ENCODE measurements at regions not wholly inside any gene's neighbourhood (a gene's known extent, or its start where the extent isn't known, plus 50 kb on each side); places are given as distances from the start of the nearest gene placed in this dataset.
"Not testable (repeated sequence)": the region's sequence is repeated elsewhere in the genome, so short reads cannot be mapped to it uniquely, and the experiment has no call there.

DNA sequence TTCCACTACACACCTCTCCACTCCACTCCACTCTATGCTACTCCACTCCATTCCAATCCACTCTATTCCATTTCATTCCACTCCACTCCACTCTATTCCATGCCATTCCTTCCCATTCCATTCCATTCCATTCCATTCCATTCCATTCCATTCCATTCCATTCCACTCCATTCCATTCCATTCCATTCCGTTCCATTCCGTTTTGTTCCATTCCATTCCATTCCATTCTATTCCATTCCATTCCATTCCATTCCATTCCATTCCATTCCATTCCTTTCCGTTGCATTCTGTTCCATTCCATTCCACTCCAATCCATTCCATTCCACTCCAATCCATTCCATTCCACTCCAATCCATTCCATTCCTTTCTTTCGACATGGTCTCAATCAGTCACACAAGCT, 1121.1 kb downstream of the TSPY10 start:
- TF ChIP-seq, protein P1, sequence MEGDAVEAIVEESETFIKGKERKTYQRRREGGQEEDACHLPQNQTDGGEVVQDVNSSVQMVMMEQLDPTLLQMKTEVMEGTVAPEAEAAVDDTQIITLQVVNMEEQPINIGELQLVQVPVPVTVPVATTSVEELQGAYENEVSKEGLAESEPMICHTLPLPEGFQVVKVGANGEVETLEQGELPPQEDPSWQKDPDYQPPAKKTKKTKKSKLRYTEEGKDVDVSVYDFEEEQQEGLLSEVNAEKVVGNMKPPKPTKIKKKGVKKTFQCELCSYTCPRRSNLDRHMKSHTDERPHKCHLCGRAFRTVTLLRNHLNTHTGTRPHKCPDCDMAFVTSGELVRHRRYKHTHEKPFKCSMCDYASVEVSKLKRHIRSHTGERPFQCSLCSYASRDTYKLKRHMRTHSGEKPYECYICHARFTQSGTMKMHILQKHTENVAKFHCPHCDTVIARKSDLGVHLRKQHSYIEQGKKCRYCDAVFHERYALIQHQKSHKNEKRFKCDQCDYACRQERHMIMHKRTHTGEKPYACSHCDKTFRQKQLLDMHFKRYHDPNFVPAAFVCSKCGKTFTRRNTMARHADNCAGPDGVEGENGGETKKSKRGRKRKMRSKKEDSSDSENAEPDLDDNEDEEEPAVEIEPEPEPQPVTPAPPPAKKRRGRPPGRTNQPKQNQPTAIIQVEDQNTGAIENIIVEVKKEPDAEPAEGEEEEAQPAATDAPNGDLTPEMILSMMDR (conservative IDR thresholded peaks at IDR 0.05), result not testable (repeated sequence)
- TF ChIP-seq EZH2 (IDR thresholded peaks at IDR 0.05; ENCODE audit: low read depth), result not testable (repeated sequence)

Measured in PC-9 (cell line).